ENCODE measurements at regions not wholly inside any gene's neighbourhood (a gene's known extent, or its start where the extent isn't known, plus 50 kb on each side); places are given as distances from the start of the nearest gene placed in this dataset.

- DNase-seq = no peak
- no peaks in the 10 kb centered on the region for H3K36me3 ChIP-seq (ENCODE audit: control insufficient read depth in 4 of 4, insufficient read depth in 4 of 4, low read length in 4 of 4)
- ATAC-seq (ENCODE audit: insufficient read depth, low FRiP score) = no peak
- no peak overlapping the region for H3K9ac ChIP-seq (ENCODE audit: insufficient read depth in 1 of 2, low read length in 2 of 2)
- no peaks in the 10 kb centered on the region for H3K4me1 ChIP-seq (ENCODE audit: control insufficient read depth in 5 of 5, insufficient read depth in 5 of 5, low read length in 5 of 5)
- TF ChIP-seq CTCF (IDR thresholded peaks at IDR 0.05; ENCODE audit: control extremely low read depth, extremely low read depth) = no peak
- no peak overlapping the region for H3K27ac ChIP-seq (ENCODE audit: low read depth in 1 of 2, low read length in 1 of 2)
- no peaks in the 10 kb centered on the region for H3K9me3 ChIP-seq (ENCODE audit: control insufficient read depth in 4 of 4, insufficient read depth in 3 of 4, low read length in 3 of 4)
- H3K4me3 ChIP-seq = no peak overlapping the region
- WGBS, 2 donors = 95 to 96% methylated on average over 5 of the region's 5 CpGs
- no peaks in the 10 kb centered on the region for H3K27me3 ChIP-seq (ENCODE audit: control insufficient read depth in 3 of 3, insufficient read depth in 3 of 3, low read length in 2 of 3)
These were observed 88.1 kb upstream of the ATP1A1 start for GRCh38 chr1:116284819-116285390.

GRCh38 chr1:116286541-116286971 is 86.5 kb upstream of the ATP1A1 start:
- Histone ChIP-seq H3K4me1 (ENCODE audit: control insufficient read depth in 5 of 5, insufficient read depth in 5 of 5, low read length in 5 of 5) (no peaks in the 10 kb centered on the region), H3K27ac (ENCODE audit: low read depth in 1 of 2, low read length in 1 of 2) (no peak overlapping the region), H3K36me3 (ENCODE audit: control insufficient read depth in 4 of 4, insufficient read depth in 4 of 4, low read length in 4 of 4) (no peaks in the 10 kb centered on the region), H3K4me3 (no peak overlapping the region), H3K27me3 (ENCODE audit: control insufficient read depth in 3 of 3, insufficient read depth in 3 of 3, low read length in 2 of 3) (no peaks in the 10 kb centered on the region), H3K9ac (ENCODE audit: insufficient read depth in 1 of 2, low read length in 2 of 2) (no peak overlapping the region), H3K9me3 (ENCODE audit: control insufficient read depth in 4 of 4, insufficient read depth in 3 of 4, low read length in 3 of 4) (no peaks in the 10 kb centered on the region)
- WGBS, 2 donors = 84 to 97% methylated on average over 1 of the region's 1 CpG
- DNase-seq (no peak), ATAC-seq (ENCODE audit: insufficient read depth, low FRiP score) (no peak)
- no peak for TF ChIP-seq CTCF (IDR thresholded peaks at IDR 0.05; ENCODE audit: control extremely low read depth, extremely low read depth)

GRCh38 chr1:116287341-116288200 is 85.5 kb upstream of the ATP1A1 start:
- no peak for DNase-seq
- H3K27ac ChIP-seq (ENCODE audit: low read depth in 1 of 2, low read length in 1 of 2) = no peak overlapping the region
- H3K27me3 ChIP-seq (ENCODE audit: control insufficient read depth in 3 of 3, insufficient read depth in 3 of 3, low read length in 2 of 3) = no peaks in the 10 kb centered on the region
- H3K4me1 ChIP-seq (ENCODE audit: control insufficient read depth in 5 of 5, insufficient read depth in 5 of 5, low read length in 5 of 5) = no peaks in the 10 kb centered on the region
- TF ChIP-seq CTCF (IDR thresholded peaks at IDR 0.05; ENCODE audit: control extremely low read depth, extremely low read depth) = no peak
- ATAC-seq (ENCODE audit: insufficient read depth, low FRiP score) = no peak
- H3K9me3 ChIP-seq (ENCODE audit: control insufficient read depth in 4 of 4, insufficient read depth in 3 of 4, low read length in 3 of 4) = no peaks in the 10 kb centered on the region
- no peaks in the 10 kb centered on the region for H3K36me3 ChIP-seq (ENCODE audit: control insufficient read depth in 4 of 4, insufficient read depth in 4 of 4, low read length in 4 of 4)
- no peak overlapping the region for H3K4me3 ChIP-seq
- H3K9ac ChIP-seq (ENCODE audit: insufficient read depth in 1 of 2, low read length in 2 of 2) = no peak overlapping the region
- WGBS, 2 donors = 64 to 71% methylated on average over 5 of the region's 5 CpGs

All from lung (tissue), 11 donors.